GM12875 (cell line): ENCODE measurements at regions not wholly inside any gene's neighbourhood (a gene's known extent, or its start where the extent isn't known, plus 50 kb on each side); places are given as distances from the start of the nearest gene placed in this dataset.

Source experiments
- H3K4me3 ChIP-seq: one replicate; pipeline ENCODE4 v1.5.1; 2011; ENCODE audit warnings: low read depth, low read length, control low read depth
- TF ChIP-seq, protein P1 (sequence below): IDR thresholded peaks from 2 replicates; pipeline ENCODE4 v1.5.1; 2011; ENCODE audit warnings: low read depth, mild to moderate bottlenecking, control low read depth, inconsistent platforms, low read length, moderate library complexity, borderline replicate concordance; ENCODE audit not compliant: insufficient read depth

DNA sequence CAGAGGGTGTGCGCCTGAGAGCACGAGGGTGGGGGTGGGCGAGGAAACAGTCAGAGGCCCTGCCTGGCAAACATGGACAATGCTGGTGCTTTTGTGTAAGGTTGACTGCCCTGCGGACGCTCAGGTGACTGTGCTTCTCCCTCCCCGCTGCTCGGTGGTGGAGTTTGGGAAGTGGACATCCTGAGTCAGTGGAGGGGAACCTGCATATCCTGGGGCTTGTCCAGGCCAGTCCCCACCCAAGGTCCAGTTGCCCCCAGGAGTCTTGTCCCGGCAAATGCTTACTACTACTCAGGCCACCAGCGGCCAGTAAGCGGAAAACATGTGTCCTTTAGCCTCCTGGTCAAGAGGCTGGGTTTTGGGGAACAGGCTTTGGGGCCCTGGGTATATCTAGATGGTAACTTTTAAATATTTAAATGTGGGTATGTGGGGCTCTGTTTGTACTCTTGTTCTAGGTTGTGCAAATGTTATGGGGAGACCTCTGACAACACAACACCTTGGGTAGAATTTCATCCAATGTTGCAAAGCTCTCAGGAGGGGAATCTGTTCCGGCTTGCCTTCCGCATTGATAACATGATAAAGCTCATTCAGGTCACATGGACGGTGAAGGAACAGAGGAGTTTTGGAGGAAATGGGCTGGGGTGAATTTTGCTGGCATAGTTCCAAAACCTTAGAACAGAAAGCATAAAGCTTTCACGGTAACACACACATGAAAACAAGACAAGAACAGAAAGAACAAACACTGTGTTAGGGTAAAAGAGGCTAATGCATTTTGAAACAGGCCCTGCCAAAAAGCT is 364.9 kb downstream of the PRDM2 start:
- no peak overlapping the region for H3K4me3 ChIP-seq
- TF ChIP-seq, protein P1, sequence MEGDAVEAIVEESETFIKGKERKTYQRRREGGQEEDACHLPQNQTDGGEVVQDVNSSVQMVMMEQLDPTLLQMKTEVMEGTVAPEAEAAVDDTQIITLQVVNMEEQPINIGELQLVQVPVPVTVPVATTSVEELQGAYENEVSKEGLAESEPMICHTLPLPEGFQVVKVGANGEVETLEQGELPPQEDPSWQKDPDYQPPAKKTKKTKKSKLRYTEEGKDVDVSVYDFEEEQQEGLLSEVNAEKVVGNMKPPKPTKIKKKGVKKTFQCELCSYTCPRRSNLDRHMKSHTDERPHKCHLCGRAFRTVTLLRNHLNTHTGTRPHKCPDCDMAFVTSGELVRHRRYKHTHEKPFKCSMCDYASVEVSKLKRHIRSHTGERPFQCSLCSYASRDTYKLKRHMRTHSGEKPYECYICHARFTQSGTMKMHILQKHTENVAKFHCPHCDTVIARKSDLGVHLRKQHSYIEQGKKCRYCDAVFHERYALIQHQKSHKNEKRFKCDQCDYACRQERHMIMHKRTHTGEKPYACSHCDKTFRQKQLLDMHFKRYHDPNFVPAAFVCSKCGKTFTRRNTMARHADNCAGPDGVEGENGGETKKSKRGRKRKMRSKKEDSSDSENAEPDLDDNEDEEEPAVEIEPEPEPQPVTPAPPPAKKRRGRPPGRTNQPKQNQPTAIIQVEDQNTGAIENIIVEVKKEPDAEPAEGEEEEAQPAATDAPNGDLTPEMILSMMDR, result no peak

DNA sequence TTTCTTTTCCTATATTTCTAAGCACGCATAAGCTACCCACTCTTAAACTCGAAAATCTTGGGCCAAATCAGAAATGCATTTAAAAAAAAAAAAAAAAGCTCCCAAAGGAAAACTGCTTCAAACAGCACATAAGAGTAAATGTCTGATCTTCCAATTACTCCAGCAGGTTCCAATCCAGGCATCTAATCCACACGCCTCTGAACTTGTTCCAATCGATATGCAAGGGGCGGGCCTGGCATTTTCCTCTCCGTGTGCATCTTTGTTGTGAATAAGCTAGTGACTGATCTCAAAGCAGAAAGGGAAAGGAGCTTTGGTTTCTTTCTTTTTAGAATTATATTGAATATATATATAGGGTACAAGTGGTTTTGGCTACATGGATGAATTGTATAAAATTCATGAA is 365.5 kb downstream of the PRDM2 start:
- H3K4me3 ChIP-seq, result no peak overlapping the region
- TF ChIP-seq, protein P1, result no peak

DNA sequence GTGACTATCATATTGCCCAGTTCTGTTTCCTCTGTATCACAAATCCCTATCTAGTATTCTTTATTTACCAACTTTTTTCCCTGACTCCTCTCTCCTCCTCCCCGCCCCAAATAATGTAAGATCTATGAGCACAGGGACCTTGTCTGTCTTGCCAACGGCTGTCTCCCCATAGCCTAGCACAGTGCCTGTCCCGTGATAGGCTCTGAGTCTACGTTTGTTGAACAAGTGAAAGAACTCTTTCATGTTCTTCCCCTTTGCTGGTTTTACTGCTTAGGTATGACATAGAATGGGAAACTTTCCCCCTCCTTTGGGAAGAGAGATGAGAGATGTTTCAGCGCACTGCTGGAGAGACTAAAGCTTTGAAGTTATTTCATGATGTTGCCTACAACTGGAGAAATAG is 367.0 kb downstream of the PRDM2 start:
- no peak overlapping the region for H3K4me3 ChIP-seq
- TF ChIP-seq, protein P1, result no peak

DNA sequence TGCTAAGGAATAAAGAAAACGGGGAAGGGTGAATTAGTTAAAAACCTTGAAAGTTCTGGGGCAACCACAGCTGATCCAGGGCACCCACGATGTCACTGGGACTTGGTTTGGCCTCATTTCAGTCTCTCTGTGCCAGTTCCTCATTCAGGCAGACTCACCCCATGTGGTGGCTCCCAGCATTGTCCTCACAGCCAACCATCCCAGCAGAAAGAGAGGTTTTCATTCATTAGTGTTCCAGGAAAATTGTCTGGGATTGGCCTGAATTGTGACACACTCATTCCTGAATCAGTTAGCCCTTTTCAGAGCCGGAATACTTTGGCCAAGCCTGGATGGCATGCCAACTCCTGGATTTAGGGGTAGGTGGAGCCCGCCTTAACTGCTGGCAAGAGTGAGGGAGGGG is 367.7 kb downstream of the PRDM2 start:
- no peak overlapping the region for H3K4me3 ChIP-seq
- TF ChIP-seq, protein P1, result no peak

DNA sequence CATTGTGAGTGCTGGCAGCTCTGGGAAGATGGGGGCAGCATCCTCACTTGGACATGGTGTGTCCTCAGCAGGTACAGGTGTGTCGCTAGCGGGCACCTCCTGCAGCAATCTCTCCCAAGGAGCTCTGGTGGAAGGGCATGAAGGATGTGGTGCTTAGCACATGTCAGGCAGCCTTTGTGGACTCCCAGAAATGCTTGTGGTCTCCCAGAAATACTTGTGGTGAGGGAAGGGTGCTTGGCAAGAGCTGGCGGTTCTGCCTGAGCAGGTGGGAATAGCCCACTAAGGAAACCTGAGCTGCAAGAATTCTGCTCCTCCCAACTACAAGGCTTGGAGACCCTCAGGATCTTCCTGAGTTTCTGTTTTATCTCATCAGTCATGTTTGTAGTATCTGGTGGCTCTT is 371.6 kb downstream of the PRDM2 start:
- TF ChIP-seq, protein P1, result no peak
- H3K4me3 ChIP-seq, result no peak overlapping the region

DNA sequence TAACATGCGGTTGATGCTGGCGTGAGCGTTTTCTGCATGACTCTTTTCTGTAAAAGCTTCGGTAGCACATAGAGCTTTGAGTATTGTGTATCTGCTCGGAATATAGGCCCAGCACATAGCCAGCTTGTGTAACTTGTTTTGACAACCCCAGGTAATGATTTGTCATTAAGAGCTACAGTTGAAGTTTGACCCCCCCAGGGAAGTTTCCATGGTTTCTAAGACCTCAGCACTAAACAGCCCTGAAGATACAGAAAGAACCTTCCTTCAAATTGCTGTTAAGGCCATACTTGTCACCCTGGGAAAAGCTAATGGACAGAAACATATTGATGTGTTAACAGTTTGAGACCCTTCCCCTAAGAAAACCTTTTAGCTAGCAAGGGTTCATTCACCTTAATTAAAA is 380.7 kb downstream of the PRDM2 start:
- H3K4me3 ChIP-seq, result no peak overlapping the region
- TF ChIP-seq, protein P1, result no peak

DNA sequence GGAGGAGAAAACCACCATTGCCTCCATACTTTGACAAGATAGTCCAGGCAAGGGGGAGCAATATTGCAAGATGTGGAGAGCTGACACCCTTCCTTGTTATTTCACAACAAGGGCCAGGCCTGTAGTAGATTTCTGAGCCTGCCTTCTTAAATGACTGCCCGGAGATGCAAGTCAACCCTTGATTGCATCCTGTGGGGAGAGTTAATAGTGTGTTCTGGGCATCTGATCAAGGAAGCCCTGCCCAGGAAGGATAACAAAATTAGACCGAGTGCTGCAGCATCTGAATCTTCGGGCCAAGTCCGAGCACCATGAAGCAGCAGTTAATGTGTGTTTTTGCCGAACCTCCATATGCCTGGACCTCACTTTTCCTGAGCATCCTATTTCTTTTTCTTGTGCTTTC is 382.3 kb downstream of the PRDM2 start:
- TF ChIP-seq, protein P1, result no peak
- H3K4me3 ChIP-seq, result no peak overlapping the region
